ENCODE measurements at regions not wholly inside any gene's neighbourhood (a gene's known extent, or its start where the extent isn't known, plus 50 kb on each side); places are given as distances from the start of the nearest gene placed in this dataset.

GRCh38 chr6:23323897-23324296 lies 754.5 kb downstream of the HDGFL1 start:
- DNase-seq: no peak

GRCh38 chr6:23325065-23325464 lies 755.7 kb downstream of the HDGFL1 start:
- no peak for DNase-seq

GRCh38 chr6:23327621-23328020 lies 758.3 kb downstream of the HDGFL1 start:
- DNase-seq: no peak

GRCh38 chr6:23329086-23329485 lies 759.7 kb downstream of the HDGFL1 start:
- no peak for DNase-seq

GRCh38 chr6:23330632-23331031 lies 761.3 kb downstream of the HDGFL1 start:
- DNase-seq: no peak

GRCh38 chr6:23334360-23334759 lies 765.0 kb downstream of the HDGFL1 start:
- no peak for DNase-seq

GRCh38 chr6:23335894-23336293 lies 766.5 kb downstream of the HDGFL1 start:
- DNase-seq: no peak

GRCh38 chr6:23339268-23339667 lies 769.9 kb downstream of the HDGFL1 start:
- DNase-seq: no peak

GRCh38 chr6:23340271-23340670 lies 770.9 kb downstream of the HDGFL1 start:
- no peak for DNase-seq

GRCh38 chr6:23343610-23344306 lies 774.4 kb downstream of the HDGFL1 start:
- DNase-seq: no peak

- DNase-seq: no peak
Measured at GRCh38 chr6:23348185-23348584, 777.8 kb upstream of the NRSN1 start.

GRCh38 chr6:23349521-23350147 lies 776.4 kb upstream of the NRSN1 start:
- no peak for DNase-seq

GRCh38 chr6:23350752-23351453 lies 775.1 kb upstream of the NRSN1 start:
- DNase-seq: no peak

- DNase-seq: no peak
Measured at GRCh38 chr6:23354004-23354403, 772.0 kb upstream of the NRSN1 start.

- DNase-seq: no peak
Measured at GRCh38 chr6:23357185-23357766, 768.7 kb upstream of the NRSN1 start.

- DNase-seq: no peak
Measured at GRCh38 chr6:23365732-23366131, 760.3 kb upstream of the NRSN1 start.

GRCh38 chr6:23367311-23367710 lies 758.7 kb upstream of the NRSN1 start:
- DNase-seq: no peak

- no peak for DNase-seq
Measured at GRCh38 chr6:23368557-23368956, 757.5 kb upstream of the NRSN1 start.

- no peak for DNase-seq
Measured at GRCh38 chr6:23370051-23370450, 756.0 kb upstream of the NRSN1 start.

GRCh38 chr6:23371132-23371915 lies 754.7 kb upstream of the NRSN1 start:
- no peak for DNase-seq

GRCh38 chr6:23377830-23378229 lies 748.2 kb upstream of the NRSN1 start:
- DNase-seq: no peak

- no peak for DNase-seq
Measured at GRCh38 chr6:23380465-23380864, 745.5 kb upstream of the NRSN1 start.

Measured in suppressor macrophage treated with lipopolysaccharide for 1 hour (primary cell).